Stimulated activated CD8-positive, alpha-beta memory T cell treated with anti-CD3 and anti-CD28 coated beads, Interleukin-2, amount 100 ng/mL, for 1 hour (primary cell): ENCODE measurements at regions not wholly inside any gene's neighbourhood (a gene's known extent, or its start where the extent isn't known, plus 50 kb on each side); places are given as distances from the start of the nearest gene placed in this dataset.

ENCODE experiments used
- DNase-seq, 2 donors: peaks; one replicate each; pipeline ENCODE4 v3.0.0-alpha.2; 2020; ENCODE audit warnings: low read depth in 2 of 2

GRCh38 chr15:94677202-94677790 lies 445.9 kb downstream of the MCTP2 start:
- no peak for DNase-seq

- no peak for DNase-seq
Measured at GRCh38 chr15:94682171-94682570, 450.8 kb downstream of the MCTP2 start.

- no peak for DNase-seq
Measured at GRCh38 chr15:94683902-94684301, 452.5 kb downstream of the MCTP2 start.

- no peak for DNase-seq
Measured at GRCh38 chr15:94691169-94691568, 459.8 kb downstream of the MCTP2 start.

GRCh38 chr15:94692710-94693109 lies 461.3 kb downstream of the MCTP2 start:
- no peak for DNase-seq

GRCh38 chr15:94700211-94700610 lies 468.9 kb downstream of the MCTP2 start:
- no peak for DNase-seq

- DNase-seq, result no peak
Measured at GRCh38 chr15:94701281-94701985, 470.1 kb downstream of the MCTP2 start.

GRCh38 chr15:94703596-94703995 lies 472.2 kb downstream of the MCTP2 start:
- no peak for DNase-seq

- DNase-seq, result no peak
Measured at GRCh38 chr15:94704421-94704820, 473.1 kb downstream of the MCTP2 start.

GRCh38 chr15:94704946-94705345 lies 473.6 kb downstream of the MCTP2 start:
- no peak for DNase-seq

GRCh38 chr15:94709319-94709718 lies 478.0 kb downstream of the MCTP2 start:
- DNase-seq, result no peak

- DNase-seq, result no peak
Measured at GRCh38 chr15:94722024-94722636, 490.8 kb downstream of the MCTP2 start.

GRCh38 chr15:94723801-94724200 lies 492.4 kb downstream of the MCTP2 start:
- no peak for DNase-seq

- no peak for DNase-seq
Measured at GRCh38 chr15:94731286-94731685, 499.9 kb downstream of the MCTP2 start.

- DNase-seq, result no peak
Measured at GRCh38 chr15:94734460-94734859, 503.1 kb downstream of the MCTP2 start.

- DNase-seq, result no peak
Measured at GRCh38 chr15:94736236-94736635, 504.9 kb downstream of the MCTP2 start.

GRCh38 chr15:94739639-94740038 lies 508.3 kb downstream of the MCTP2 start:
- no peak for DNase-seq

- DNase-seq, result no peak
Measured at GRCh38 chr15:94740469-94740868, 509.1 kb downstream of the MCTP2 start.

GRCh38 chr15:94743668-94744067 lies 512.3 kb downstream of the MCTP2 start:
- no peak for DNase-seq

GRCh38 chr15:94744080-94744793 lies 512.9 kb downstream of the MCTP2 start:
- no peak for DNase-seq

GRCh38 chr15:94745371-94745770 lies 514.0 kb downstream of the MCTP2 start:
- DNase-seq, result no peak

- no peak for DNase-seq
Measured at GRCh38 chr15:94747510-94747909, 516.1 kb downstream of the MCTP2 start.
